DND-41 (cell line): ENCODE measurements at regions not wholly inside any gene's neighbourhood (a gene's known extent, or its start where the extent isn't known, plus 50 kb on each side); places are given as distances from the start of the nearest gene placed in this dataset.

Experiments
- ATAC-seq: fragments of 200-7000 bp; cut with Tn5 transposase; 3 replicates; pipeline ENCODE4 v1.9.1; 2021; ENCODE audit warnings: low read depth; ENCODE audit not compliant: insufficient read depth
- DNase-seq: peaks from one replicate; pipeline ENCODE4 v3.0.0-alpha.2; 2020
- H2AFZ ChIP-seq: 2 replicates; pipeline ENCODE4 v1.6.0; 2012; ENCODE audit warnings: low read depth, low read length
- H3K27ac ChIP-seq: 2 replicates; pipeline ENCODE4 v1.5.1; 2012; ENCODE audit warnings: low read length, inconsistent platforms
- H3K27me3 ChIP-seq: fragments of 200-600 bp; sonication (generic); 2 replicates; pipeline ENCODE4 v1.6.0; 2012; ENCODE audit warnings: low read length, mild to moderate bottlenecking, inconsistent platforms; ENCODE audit not compliant: insufficient read depth, poor library complexity
- H3K36me3 ChIP-seq: 2 replicates; pipeline ENCODE4 v1.5.1; 2012; ENCODE audit warnings: low read length, inconsistent platforms; ENCODE audit not compliant: insufficient read depth
- H3K4me1 ChIP-seq: 2 replicates; pipeline ENCODE4 v1.5.1; 2012; ENCODE audit warnings: mild to moderate bottlenecking, low read length; ENCODE audit not compliant: insufficient read depth
- H3K4me2 ChIP-seq: 2 replicates; pipeline ENCODE4 v1.6.0; 2012; ENCODE audit warnings: mild to moderate bottlenecking, moderate library complexity, low read length, inconsistent platforms; ENCODE audit not compliant: insufficient read depth
- H3K4me3 ChIP-seq, 2 experiments: fragments of 200-600 bp in 1 of 2; shearing (Covaris generic) in 1 of 2; 2 replicates each; pipeline ENCODE4 v1.5.1; 2012 to 2016; ENCODE audit warnings: inconsistent platforms in 2 of 2, low read length in 2 of 2, mild to moderate bottlenecking in 2 of 2, low read depth in 1 of 2, moderate library complexity in 1 of 2
- H3K79me2 ChIP-seq: 2 replicates; pipeline ENCODE4 v1.6.0; 2012; ENCODE audit warnings: low read length, inconsistent platforms; ENCODE audit not compliant: insufficient read depth
- H3K9ac ChIP-seq: 2 replicates; pipeline ENCODE4 v1.6.0; 2012; ENCODE audit warnings: low read depth, mild to moderate bottlenecking, inconsistent platforms, low read length, moderate library complexity
- H3K9me3 ChIP-seq: 2 replicates; pipeline ENCODE4 v1.5.1; 2012; ENCODE audit warnings: low read length, moderate library complexity, mild to moderate bottlenecking, inconsistent platforms; ENCODE audit not compliant: insufficient read depth, severe bottlenecking
- H4K20me1 ChIP-seq: 2 replicates; pipeline ENCODE4 v1.6.0; 2012; ENCODE audit warnings: low read length; ENCODE audit not compliant: insufficient read depth
- EZH2 ChIP-seq: IDR thresholded peaks from 3 replicates; pipeline ENCODE4 v1.6.1; 2012; ENCODE audit warnings: borderline replicate concordance, low read depth, mild to moderate bottlenecking, moderate library complexity, low read length, inconsistent platforms; ENCODE audit not compliant: severe bottlenecking
- TF ChIP-seq, protein P1 (sequence below): IDR thresholded peaks from 2 replicates; pipeline ENCODE4 v1.5.1; 2012; ENCODE audit warnings: borderline replicate concordance, low read length, moderate library complexity, mild to moderate bottlenecking; ENCODE audit not compliant: poor library complexity, severe bottlenecking; ENCODE audit errors: extremely low read depth

GRCh38 chr4:23957465-23957864, 67.6 kb upstream of the PPARGC1A start:
- Histone ChIP-seq H3K9ac (no peak overlapping the region), H3K27me3 (no peaks in the 10 kb centered on the region), H3K4me1 (no peaks in the 10 kb centered on the region), H3K9me3 (no peaks in the 10 kb centered on the region), H3K27ac (no peak overlapping the region), H3K4me2 (no peak overlapping the region), H4K20me1 (no peaks in the 10 kb centered on the region), H3K79me2 (no peaks in the 10 kb centered on the region), H3K36me3 (no peaks in the 10 kb centered on the region), H2AFZ (no peak overlapping the region), H3K4me3 (no peak overlapping the region)
- no peak for TF ChIP-seq EZH2
- TF ChIP-seq, protein P1, sequence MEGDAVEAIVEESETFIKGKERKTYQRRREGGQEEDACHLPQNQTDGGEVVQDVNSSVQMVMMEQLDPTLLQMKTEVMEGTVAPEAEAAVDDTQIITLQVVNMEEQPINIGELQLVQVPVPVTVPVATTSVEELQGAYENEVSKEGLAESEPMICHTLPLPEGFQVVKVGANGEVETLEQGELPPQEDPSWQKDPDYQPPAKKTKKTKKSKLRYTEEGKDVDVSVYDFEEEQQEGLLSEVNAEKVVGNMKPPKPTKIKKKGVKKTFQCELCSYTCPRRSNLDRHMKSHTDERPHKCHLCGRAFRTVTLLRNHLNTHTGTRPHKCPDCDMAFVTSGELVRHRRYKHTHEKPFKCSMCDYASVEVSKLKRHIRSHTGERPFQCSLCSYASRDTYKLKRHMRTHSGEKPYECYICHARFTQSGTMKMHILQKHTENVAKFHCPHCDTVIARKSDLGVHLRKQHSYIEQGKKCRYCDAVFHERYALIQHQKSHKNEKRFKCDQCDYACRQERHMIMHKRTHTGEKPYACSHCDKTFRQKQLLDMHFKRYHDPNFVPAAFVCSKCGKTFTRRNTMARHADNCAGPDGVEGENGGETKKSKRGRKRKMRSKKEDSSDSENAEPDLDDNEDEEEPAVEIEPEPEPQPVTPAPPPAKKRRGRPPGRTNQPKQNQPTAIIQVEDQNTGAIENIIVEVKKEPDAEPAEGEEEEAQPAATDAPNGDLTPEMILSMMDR: no peak
- no peak for DNase-seq
- no peak for ATAC-seq

GRCh38 chr4:23956601-23957364, 66.9 kb upstream of the PPARGC1A start:
- no peak for ATAC-seq
- Histone ChIP-seq H3K4me2 (no peak overlapping the region), H3K4me1 (no peaks in the 10 kb centered on the region)

GRCh38 chr4:23952258-23952657, 62.4 kb upstream of the PPARGC1A start:
- no peaks in the 10 kb centered on the region for H3K4me1 ChIP-seq
- H3K27ac ChIP-seq: no peak overlapping the region
- H3K9ac ChIP-seq: no peak overlapping the region
- TF ChIP-seq EZH2: no peak
- TF ChIP-seq, protein P1: no peak
- no peaks in the 10 kb centered on the region for H3K27me3 ChIP-seq
- no peak overlapping the region; the same call in 1 of the 2 replicates for H2AFZ ChIP-seq
- H3K9me3 ChIP-seq: no peaks in the 10 kb centered on the region
- H4K20me1 ChIP-seq: no peaks in the 10 kb centered on the region
- no peak overlapping the region for H3K4me2 ChIP-seq
- no peaks in the 10 kb centered on the region for H3K79me2 ChIP-seq
- no peak overlapping the region for H3K4me3 ChIP-seq
- ATAC-seq (no peak), DNase-seq (no peak)
- H3K36me3 ChIP-seq: no peaks in the 10 kb centered on the region

More at GRCh38 chr4:23956601-23957364, 66.9 kb upstream of the PPARGC1A start:
- TF ChIP-seq, protein P1: no peak
- no peak for TF ChIP-seq EZH2
- Histone ChIP-seq H3K9me3 (no peaks in the 10 kb centered on the region), H3K9ac (no peak overlapping the region), H3K27me3 (no peaks in the 10 kb centered on the region), H3K4me3 (no peak overlapping the region), H3K27ac (no peak overlapping the region), H3K79me2 (no peaks in the 10 kb centered on the region), H2AFZ (no peak overlapping the region), H4K20me1 (no peaks in the 10 kb centered on the region), H3K36me3 (no peaks in the 10 kb centered on the region)
- DNase-seq: no peak
